Fibroblast of gingiva (primary cell): ENCODE measurements at regions not wholly inside any gene's neighbourhood (a gene's known extent, or its start where the extent isn't known, plus 50 kb on each side); places are given as distances from the start of the nearest gene placed in this dataset.
"Not testable (repeated sequence)": the region's sequence is repeated elsewhere in the genome, so short reads cannot be mapped to it uniquely, and the experiment has no call there.

Source experiments
- DNase-seq: peaks from one replicate; pipeline ENCODE4 v3.0.0-alpha.2; 2011; ENCODE audit warnings: low read depth

DNA sequence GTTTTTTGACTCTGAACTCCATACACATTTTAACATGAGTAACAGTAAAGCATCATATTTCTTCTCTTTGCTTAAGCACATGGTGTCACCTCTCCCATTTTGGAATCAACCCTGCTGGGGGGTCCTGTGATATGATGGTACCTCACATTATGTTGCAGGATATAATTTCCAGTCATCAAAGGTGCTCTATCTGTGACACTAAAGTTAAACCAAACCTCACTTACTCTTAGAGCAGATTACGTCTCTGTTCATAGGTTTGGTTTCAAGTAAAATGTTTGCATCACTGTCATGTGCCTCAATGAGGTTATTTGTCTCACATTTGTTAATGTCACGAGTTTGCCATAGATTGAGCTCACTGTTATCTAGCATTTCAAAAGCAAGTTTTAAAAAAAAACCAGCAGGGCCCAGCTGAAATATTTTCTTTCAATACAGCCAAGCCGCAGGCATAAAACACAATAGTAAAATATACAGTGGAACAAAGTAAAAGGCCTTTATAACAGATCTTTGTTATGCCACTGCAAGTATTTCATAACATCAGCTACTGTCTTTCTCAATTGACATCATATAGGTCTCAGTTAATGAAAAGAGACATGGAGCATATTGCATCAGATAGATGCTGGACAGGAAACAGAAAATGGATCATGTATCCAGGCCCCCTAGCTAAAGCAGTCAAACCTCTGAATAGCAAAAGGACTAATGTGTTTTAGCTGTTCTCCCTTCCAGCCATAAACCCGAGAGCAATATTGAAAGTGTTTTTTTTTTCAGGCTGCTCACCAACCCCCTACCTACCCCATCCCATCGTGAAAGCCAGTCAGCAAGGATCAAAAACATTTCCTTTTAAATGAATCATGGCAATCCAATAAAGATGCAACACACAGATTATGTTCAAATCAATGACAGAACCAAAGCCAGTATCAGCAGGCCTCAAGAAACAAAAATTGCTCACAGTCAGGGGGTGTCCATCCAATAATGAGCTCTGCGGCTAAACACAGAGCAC is 182.1 kb upstream of the ITGA1 start:
- DNase-seq, result no peak

DNA sequence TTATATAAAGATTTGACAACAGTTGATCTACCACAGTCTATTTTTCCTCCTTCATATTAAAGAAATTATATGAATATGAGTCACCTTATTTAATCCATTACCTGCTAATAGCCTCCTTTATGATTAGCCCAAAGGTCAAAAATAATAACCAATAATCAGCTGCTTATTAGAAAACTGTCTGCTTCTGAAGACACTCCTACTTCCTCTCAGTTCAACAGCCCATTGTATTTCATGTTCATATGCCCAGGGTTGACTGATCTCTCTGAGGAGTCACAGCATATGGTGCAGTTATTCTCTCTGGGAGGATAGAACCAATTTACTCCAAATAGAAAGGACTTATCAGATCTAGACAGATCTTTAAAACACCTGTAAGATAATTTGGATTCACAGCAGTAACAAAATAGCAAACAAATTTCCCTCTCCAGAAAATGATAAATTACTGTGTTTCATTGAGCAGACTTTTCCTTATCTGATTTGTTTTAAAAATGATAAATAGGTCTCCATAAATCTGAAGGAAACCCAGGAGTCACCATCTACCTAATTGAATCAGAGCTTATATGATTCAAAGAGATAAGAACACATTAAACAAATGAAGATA is 180.4 kb upstream of the ITGA1 start:
- no peak for DNase-seq

DNA sequence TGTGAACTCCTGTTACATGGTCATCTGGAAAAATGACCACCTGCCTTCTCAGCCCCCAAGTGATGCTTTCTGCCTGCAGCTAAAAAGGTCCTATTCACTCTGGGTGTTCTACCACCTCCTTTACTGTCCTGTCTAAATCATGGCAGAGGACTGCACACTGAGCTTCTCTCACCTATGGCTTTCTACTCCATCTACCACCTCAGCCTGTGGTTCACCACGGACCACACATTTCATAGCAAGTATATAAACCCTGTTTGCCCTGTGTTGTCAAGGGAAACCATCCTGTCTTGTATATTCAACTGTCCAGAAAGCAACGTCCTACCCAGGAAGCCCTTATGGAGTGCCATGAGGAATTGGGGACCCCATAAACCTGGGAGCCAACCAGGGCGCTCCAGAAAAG is 167.4 kb upstream of the ITGA1 start:
- no peak for DNase-seq

DNA sequence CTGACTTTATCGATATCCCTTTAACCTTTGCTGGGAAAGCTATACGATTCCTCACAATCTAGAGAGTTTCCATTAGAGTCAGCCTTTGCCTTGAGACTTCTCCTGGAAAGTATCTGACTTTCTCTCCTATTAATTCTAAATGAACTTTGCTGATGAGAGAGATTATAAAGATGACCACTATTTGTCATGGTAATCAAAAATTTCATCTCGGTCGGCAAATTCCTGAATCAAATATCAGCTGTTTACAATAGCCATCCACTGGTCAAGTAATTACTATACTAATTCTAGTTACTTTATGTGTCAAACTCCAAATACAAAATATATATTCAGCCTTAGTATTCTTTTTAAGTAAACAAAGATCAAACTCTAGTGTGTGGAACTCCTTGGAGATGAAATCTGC is 164.4 kb upstream of the ITGA1 start:
- DNase-seq, result no peak

DNA sequence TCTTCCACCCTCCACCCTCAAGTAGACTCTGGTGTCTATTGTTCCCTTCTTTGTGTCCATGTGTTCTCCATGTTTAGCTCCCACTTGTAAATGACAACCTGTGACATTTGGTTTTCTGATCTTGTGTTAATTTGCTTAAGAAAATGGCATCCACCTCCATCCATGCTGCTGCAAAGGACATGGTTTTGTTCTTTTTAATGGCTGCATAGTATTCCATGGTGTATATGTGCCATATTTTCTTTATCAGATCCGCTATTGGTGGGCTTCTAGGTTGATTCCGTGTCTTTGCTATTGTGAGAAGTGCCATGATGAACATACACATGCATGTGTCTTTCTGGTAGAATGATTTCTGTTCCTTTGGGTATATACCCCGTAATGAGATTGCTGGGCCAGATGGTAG is 163.4 kb upstream of the ITGA1 start:
- DNase-seq, result no peak

DNA sequence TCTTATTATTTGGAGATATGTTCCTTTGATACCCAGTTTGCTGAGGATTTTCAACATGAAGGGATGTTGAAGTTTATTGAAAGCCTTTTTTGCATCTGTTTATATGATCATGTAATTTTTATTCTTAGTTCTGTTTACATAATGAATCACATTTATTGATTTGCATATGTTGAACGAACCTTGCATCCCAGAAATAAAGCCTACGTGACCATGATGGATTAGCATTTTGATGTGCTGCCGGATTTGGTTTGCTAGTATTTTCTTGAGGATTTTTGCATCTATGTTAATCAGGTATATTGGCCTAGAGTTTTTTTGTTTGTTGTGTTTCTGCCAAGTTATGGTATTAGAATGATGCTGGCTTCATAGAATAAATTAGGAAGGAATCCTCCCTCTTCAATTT is 161.4 kb upstream of the ITGA1 start:
- no peak for DNase-seq

DNA sequence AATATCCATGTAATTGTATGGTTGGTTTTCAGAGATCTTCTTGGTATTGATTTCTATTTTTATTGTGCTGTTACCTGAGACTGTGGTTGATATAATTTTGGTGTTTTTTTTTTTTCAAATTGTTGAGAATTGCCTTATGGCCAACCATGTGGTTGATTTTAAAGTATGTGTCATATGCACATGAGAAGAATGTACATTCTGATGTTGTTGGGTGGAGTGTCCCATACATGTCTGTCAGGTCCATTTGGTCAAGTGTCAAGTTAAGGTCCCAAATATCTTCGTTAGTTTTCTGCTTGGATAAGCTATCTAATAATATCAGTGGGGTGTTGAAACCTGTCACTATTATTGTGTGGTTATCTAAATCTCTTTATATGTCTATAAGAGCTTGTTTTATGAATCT is 160.0 kb upstream of the ITGA1 start:
- DNase-seq, result no peak

DNA sequence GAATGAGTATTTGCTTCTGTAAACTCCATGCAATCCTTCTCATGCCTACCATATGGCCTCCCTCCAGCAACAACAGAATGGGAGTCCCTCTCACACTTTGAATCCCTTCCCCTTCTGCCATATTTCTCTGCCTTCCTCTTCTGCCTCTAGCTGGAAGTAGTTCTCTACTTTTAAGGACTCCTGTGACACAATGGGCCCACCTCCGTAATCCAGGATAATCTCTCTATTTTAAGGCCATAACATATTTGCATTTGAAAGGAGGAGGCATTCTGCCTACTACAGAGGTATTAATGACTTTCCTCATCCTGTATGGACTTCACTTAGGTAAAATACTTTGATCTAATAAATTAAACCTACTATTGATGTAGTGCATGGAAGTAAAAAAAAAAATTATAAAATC is 155.4 kb upstream of the ITGA1 start:
- no peak for DNase-seq

DNA sequence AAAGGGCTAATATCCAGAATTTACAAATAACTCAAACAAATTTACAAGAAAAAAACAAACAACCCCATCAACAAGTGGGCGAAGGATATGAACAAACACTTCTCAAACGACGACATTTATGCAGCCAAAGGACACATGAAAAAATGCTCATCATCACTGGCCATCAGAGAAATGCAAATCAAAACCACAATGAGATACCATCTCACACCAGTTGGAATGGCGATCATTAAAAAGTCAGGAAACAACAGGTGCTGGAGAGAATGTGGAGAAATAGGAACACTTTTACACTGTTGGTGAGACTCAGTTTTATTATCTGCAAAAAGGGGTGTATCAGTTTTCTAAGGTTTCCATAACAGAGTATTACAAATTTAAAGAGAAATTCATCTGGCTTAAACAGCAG is 153.5 kb upstream of the ITGA1 start:
- DNase-seq, result not testable (repeated sequence)

DNA sequence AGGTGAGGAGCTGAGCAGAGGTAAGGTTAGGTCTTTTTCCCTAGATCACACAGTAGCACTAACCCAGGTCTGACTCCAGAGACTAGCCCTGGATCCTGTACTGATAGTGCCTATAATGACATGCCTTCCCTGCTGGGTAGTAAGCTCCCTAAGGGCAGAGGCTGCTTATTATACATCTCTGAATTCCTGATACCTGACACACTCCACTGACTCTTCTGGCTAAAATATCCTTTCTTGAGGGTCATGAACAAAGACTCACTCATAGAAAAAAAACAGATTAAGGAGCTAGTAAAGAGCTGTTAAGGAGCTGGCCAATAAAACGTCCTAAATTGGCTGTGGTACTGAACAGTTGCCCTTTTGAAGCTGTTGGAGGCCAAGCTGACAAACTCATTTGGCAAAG is 149.0 kb upstream of the ITGA1 start:
- no peak for DNase-seq

DNA sequence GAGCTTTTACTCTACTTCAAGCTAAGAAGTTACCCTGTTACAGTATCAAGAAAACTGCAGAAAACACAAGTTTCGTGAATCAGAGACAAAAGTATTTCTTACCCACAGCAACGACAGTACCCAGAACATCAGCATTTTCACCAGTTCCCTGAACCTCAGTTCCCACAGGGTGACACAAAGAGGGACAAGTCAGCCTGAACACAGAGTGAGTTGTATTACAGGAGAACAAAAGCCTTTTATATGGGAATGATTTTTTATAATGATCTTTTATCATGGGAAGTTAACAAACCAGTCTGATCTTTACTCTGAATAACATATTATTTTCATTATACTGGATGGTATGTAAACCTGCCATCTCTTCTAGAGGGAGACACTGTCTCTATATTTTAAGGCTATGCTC is 139.0 kb upstream of the ITGA1 start:
- no peak for DNase-seq

DNA sequence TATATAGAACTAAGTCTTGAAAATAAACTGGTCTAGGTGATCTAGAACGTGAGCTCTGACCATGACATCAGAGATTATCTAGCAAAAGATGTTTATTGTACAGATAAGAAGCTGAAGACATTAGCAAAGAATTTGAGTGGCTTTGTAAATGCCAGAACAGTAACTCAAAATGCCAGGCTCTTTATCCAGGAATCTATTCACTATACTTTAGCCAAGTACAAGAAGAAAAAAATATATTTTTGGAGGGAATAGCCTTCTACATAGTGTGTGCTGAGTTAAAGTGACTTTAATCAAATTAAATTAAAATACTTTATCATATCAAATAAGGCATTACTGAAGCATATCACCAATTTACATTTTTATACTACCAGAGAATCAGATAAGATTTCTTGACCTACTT is 132.6 kb upstream of the ITGA1 start:
- no peak for DNase-seq

DNA sequence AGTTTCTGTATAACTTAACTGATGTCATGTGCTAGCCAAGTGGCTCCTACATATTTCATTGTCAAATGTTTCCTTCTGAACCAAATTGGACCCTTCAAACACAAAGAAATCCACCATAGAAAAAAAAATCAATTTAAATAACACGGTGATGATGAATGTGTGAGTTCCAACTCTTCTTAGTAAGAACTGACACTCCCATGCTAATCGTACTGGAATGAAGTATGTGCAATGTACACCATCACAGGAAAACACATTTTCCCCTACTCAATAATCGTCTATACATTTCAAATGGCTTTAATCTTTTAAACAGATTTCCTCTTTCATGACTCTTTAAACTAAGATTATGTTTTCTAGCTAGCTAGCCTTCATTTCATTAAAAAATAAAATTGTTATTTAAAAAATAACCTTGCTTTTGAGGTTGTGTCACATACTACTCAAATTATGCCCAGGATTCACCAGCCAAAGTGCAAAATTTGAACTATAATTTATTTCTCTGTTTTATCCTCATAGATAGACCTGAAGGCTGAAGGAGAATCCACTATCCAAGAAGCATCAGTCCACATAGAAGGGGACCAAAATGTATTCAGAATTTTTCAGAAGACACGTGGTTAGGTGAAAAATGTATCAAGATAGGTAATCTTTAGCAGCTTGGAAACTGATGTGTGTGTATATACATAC is 131.0 kb upstream of the ITGA1 start:
- no peak for DNase-seq

DNA sequence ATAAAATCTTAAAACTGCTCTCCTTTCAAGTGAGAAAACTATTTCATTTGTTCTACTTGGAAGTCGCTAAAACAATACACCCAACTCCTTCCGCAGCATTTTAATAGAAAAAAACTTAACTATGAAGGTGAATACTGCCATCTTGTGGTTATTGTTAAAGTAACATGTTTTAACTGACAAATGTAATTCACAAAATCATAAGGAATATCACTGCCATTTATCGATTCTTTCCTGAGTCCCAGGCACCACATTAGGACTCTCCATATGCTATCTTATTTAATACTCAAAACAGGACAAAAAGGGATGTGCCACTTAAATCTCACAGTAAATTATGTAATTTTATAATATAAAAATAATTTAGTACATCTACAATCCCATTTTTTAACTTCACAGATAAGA is 130.5 kb upstream of the ITGA1 start:
- DNase-seq, result peak; percentile 43

DNA sequence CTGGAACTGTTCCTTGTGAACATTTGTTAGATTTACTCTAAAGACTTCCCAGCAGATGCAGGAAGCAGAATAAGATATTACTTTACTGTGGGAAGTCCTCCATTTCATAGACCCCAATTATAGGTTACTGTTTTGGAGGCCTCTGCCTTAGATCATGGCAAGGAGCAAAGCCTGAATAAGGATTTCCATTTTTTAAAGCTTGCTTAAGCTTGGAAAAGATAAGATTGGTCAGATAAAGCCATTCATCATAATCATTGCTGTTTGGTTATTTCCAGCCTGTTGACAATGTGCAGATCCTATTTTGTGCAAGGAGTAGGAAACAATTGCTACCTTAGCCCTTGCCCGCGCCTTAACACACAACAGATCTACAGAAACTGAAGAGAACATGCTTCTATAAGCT is 129.5 kb upstream of the ITGA1 start:
- no peak for DNase-seq

DNA sequence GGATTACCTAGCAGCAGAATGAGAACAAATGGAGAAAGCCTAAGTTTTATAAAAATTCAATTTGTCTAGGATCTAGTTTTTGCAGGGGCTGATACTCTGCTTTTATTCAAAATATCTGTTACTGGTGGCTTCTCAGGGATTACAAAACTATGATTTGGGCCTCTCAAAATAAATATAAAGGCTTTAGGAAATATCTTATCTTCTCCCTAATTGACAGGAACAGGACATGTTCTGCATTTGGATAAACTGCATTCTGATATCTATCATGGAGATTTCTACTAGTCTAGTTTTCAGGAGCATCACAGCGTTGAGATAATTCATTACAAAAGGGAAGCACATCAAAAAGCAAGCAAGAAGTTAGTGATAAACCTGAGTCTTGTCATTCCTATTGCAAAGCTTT is 127.1 kb upstream of the ITGA1 start:
- no peak for DNase-seq

DNA sequence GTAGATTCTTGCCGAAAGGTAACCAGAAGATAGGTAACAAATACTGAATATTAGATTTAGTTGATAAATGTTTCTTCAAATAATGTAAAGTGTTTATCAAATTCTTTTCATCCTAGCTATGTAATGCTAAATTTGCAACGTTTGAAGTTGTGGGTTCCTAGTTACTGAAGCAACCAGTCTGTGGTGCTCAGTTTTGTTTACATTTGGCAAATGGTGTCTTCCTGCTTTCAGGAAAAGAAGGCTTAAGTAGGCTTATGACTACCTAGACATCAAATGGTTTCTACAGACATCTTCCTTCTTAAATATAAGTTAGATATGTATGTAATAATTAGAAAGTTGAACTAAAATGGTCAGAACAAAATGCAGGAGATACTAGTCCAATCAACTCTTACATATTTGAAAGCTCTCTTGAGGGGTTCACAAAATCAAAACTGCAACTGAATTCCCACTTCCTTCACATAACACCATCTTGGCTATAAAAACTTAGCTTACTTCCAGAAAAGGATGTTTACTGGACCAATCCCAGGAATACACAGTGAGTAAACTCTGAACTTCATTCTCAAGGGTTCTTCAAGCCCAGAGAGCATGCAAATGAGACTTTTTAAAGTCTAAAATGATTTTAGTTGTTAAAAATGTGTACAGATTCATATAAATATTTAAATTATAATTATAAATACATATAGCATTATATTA is 125.7 kb upstream of the ITGA1 start:
- no peak for DNase-seq

DNA sequence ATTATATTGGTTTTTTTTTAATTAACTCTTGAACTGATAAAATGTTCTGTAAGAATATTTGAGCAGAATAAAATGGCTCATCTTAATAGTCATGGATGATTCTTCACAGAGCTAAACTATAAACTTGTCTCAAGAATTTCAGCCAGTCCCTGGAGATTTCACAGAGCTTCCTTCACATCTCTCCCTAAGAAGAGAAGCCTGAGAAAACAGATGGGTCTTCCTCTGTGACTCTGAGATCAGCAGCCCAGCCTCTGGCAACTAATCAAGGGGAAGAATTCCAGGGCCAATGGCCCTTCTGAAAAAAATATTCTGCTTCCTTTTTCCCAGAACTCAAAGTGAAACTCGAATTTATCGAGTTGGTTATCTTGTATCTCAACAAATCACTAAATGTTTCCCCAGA is 122.2 kb upstream of the ITGA1 start:
- DNase-seq, result no peak

DNA sequence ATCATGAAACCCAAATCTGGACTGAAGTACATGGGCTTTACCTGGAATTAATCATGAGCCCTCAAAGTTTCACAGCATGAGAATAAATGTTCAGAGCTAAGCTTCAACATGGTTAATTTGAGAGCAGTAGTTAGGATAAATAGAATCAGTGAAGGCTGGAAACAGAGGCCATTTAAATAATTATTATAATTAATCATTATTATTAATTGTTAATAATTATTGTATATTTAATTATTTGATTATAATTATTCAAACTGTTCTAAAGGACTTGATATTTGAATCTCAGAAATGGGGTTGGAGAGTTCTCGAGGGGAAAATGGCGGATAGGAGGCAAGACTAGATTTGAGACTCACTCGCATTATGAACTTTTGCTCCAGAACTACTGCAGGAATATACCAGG is 119.6 kb upstream of the ITGA1 start:
- DNase-seq, result no peak

DNA sequence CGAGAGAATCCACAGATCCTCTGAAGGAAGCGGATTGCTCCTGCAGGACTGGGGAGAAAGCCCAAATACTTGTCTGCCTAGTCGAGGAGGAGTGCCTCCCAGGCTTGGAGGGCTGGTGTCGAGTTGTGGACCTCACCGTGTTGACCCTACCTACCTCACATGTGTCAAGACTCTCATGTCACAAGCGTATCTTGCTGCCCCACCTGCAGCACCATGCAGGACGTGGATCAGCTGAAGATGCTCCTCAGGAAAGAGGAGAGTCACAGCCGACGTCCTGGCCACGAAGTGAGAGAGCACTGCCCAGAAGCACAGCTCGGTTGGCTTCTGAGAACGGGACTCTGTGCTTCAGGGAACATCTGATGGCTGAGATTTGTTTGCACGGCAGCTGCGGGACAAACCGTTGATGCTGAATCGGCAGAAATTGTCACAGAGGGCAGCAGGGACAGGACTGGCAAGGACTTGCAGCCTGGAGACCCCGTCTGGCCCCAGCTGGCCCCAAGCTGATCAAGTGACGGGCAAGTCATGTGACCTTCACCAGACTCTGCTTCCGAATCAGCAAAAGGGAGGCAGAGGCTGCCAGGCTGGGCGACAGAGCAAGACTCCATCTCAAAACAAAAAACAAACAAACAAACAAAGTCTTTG is 119.1 kb upstream of the ITGA1 start:
- DNase-seq, result no peak

DNA sequence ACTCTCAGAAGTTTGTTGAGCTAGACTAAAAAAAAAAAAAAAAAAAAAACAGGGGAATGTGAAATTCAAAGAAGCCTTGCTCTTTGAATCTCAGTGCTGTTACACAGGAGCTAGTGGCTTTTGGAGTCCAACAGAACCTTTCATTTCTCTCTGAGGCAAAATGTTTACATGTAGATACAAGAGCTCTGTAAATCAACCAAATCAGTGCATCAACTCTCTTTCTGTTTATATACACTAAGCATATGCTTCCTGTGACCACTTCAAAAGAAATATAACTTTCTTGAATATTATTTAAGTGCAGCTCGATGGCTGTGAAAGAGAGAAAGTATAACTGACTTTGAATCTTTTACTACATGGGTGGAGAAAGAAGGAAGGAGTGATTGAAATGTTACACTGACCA is 115.3 kb upstream of the ITGA1 start:
- DNase-seq, result no peak

DNA sequence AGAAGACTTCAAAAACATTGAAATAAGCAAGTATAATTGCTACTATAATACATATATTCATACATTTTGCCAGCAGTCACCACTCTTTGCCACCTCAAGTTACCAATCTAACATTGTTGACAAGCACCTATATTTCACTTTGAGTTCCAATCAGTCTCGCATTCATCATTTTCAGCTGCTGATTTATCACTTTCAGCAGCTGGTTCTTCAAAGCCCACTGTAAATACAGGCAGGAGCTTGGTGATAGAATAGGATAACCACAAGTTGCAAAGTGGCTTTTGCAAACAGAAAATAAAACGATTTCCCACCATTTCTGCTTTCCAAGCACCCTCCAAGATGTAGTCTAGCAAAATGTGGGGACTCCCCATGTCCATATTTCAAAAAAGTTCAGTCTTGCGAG is 114.2 kb upstream of the ITGA1 start:
- no peak for DNase-seq
